ENCODE measurements at regions not wholly inside any gene's neighbourhood (a gene's known extent, or its start where the extent isn't known, plus 50 kb on each side); places are given as distances from the start of the nearest gene placed in this dataset.

- no peak for TF ChIP-seq RBBP5 (IDR thresholded peaks at IDR 0.05; ENCODE audit: borderline replicate concordance, insufficient read depth, low read length, poor library complexity, severe bottlenecking)
- no peak for TF ChIP-seq ZBTB40 (IDR thresholded peaks at IDR 0.05)
- no peak for TF ChIP-seq ZBTB40 (CRISPR knock-in tag; IDR thresholded peaks at IDR 0.05)
- TF ChIP-seq PML (IDR thresholded peaks at IDR 0.05; ENCODE audit: low read length), result no peak
- TF ChIP-seq MIER1 (IDR thresholded peaks at IDR 0.05; ENCODE audit: low read depth), result no peak
- TF ChIP-seq ZNF316 (IDR thresholded peaks at IDR 0.05), result no peak
- TF ChIP-seq ZNF133 (CRISPR knock-in tag; IDR thresholded peaks at IDR 0.05), result no peak
- TF ChIP-seq SNIP1 (IDR thresholded peaks at IDR 0.05; ENCODE audit: low read depth), result no peak
- TF ChIP-seq SMARCA4 (IDR thresholded peaks at IDR 0.05), result no peak
- no peak for TF ChIP-seq ZNF121 (CRISPR knock-in tag; conservative IDR thresholded peaks at IDR 0.05)
- no peak for TF ChIP-seq UBTF (IDR thresholded peaks at IDR 0.05; ENCODE audit: borderline replicate concordance in 1 of 2, low read depth in 2 of 2, low read length in 2 of 2)
- no peak for TF ChIP-seq NFE2L1 (tag; IDR thresholded peaks at IDR 0.05; ENCODE audit: borderline replicate concordance, low read depth)
- TF ChIP-seq ZNF586 (CRISPR knock-in tag; conservative IDR thresholded peaks at IDR 0.05), result no peak
Observed at GRCh38 chr4:184313058-184313581, 95.4 kb upstream of the ENPP6 start (continued).

All from K562 (cell line).